ENCODE measurements at regions not wholly inside any gene's neighbourhood (a gene's known extent, or its start where the extent isn't known, plus 50 kb on each side); places are given as distances from the start of the nearest gene placed in this dataset.

GRCh38 chr4:180518906-180519305, 1724.3 kb upstream of the TENM3 start:
- Histone ChIP-seq H3K36me3 (replicated peaks in 1 of 2; ENCODE audit: control insufficient read depth in 1 of 2, insufficient read depth in 2 of 2, low read length in 2 of 2) (no peaks in the 10 kb centered on the region), H2AFZ (ENCODE audit: low read length) (no peak overlapping the region), H4K20me1 (ENCODE audit: insufficient read depth, low read length) (no peaks in the 10 kb centered on the region), H3K9me3 (ENCODE audit: low read length) (no peaks in the 10 kb centered on the region), H3K4me1 (ENCODE audit: insufficient read depth, low read length) (no peaks in the 10 kb centered on the region), H3K9ac (ENCODE audit: insufficient read depth, low read depth, low read length) (no peak overlapping the region), H3K27me3 (ENCODE audit: control insufficient read depth in 1 of 2, insufficient read depth in 2 of 2, low read length in 2 of 2) (no peaks in the 10 kb centered on the region), H3K79me2 (ENCODE audit: insufficient read depth, low read length) (no peaks in the 10 kb centered on the region), H3K4me2 (ENCODE audit: low read depth, low read length) (no peak overlapping the region), H3K4me3 (replicated peaks in 1 of 3; ENCODE audit: insufficient read depth in 1 of 3, low read depth in 2 of 3, low read length in 3 of 3) (no peak overlapping the region), H3K27ac (ENCODE audit: extremely low read length, insufficient read depth, low read length) (no peak overlapping the region)
- BruUV-seq (replicated peaks) = no TSS peak
- intact Hi-C loops (cut with micrococcal nuclease; ENCODE audit: unreplicated experiment) (no loop called here), in situ Hi-C loops (cut with HindIII; ENCODE audit: extremely low pct_ligation_motif_present, low pct_unique_long_range_greater_than_20kb) (no loop called here)
- no peak for ATAC-seq
- POLR2A ChIA-PET = no interaction called here
- CTCF ChIA-PET (ENCODE audit: low intra/inter-chr PET ratio, low total read pairs) = no interaction called here
- WGBS (ENCODE audit: low lambda C conversion rate) = 17% methylated on average over 4 of the region's 4 CpGs
- FAIRE-seq = no peak
- no peak for TF ChIP-seq SYNCRIP (IDR thresholded peaks at IDR 0.05; ENCODE audit: insufficient read depth, low read depth, low read length)
- TF ChIP-seq ZNF607 (CRISPR knock-in tag; IDR thresholded peaks at IDR 0.05; ENCODE audit: borderline replicate concordance) = no peak
- no peak for TF ChIP-seq HNF1A (IDR thresholded peaks at IDR 0.05; ENCODE audit: low read depth)
- no peak for TF ChIP-seq HNF1A (CRISPR knock-in tag; IDR thresholded peaks at IDR 0.05; ENCODE audit: borderline replicate concordance)
- TF ChIP-seq ZNF589 (CRISPR knock-in tag; conservative IDR thresholded peaks at IDR 0.05) = no peak
- TF ChIP-seq HNF4G (IDR thresholded peaks at IDR 0.05; ENCODE audit: borderline replicate concordance, low read depth, low read length) = no peak
- no peak for TF ChIP-seq HNF4G (CRISPR knock-in tag; IDR thresholded peaks at IDR 0.05; ENCODE audit: borderline replicate concordance, low read depth)
- no peak for TF ChIP-seq SPEN (CRISPR knock-in tag; IDR thresholded peaks at IDR 0.05; ENCODE audit: low read depth)
- no peak for TF ChIP-seq ZNF678 (CRISPR knock-in tag; IDR thresholded peaks at IDR 0.05)
- TF ChIP-seq SMYD3 (CRISPR knock-in tag; IDR thresholded peaks at IDR 0.05) = no peak
- TF ChIP-seq RARA (CRISPR knock-in tag; IDR thresholded peaks at IDR 0.05) = no peak
- TF ChIP-seq POLR2AphosphoS2 (IDR thresholded peaks at IDR 0.05; ENCODE audit: low read depth, low read length) = no peak
- no peak for TF ChIP-seq HNRNPLL (IDR thresholded peaks at IDR 0.05; ENCODE audit: low read depth, low read length, poor library complexity, severe bottlenecking)
- no peak for TF ChIP-seq ZNF510 (CRISPR knock-in tag; IDR thresholded peaks at IDR 0.05; ENCODE audit: low read depth)
- TF ChIP-seq ZFP36L1 (CRISPR knock-in tag; IDR thresholded peaks at IDR 0.05) = no peak
- TF ChIP-seq MXD4 (CRISPR knock-in tag; IDR thresholded peaks at IDR 0.05) = no peak
- TF ChIP-seq RXRB (CRISPR knock-in tag; IDR thresholded peaks at IDR 0.05; ENCODE audit: borderline replicate concordance) = no peak
- TF ChIP-seq MBNL3 (CRISPR knock-in tag; conservative IDR thresholded peaks at IDR 0.05) = no peak
- no peak for TF ChIP-seq PAF1 (CRISPR knock-in tag; IDR thresholded peaks at IDR 0.05)
- TF ChIP-seq ZNF30 (CRISPR knock-in tag; IDR thresholded peaks at IDR 0.05) = no peak
- DNase-seq (ENCODE audit: low spot score) = no peak

Measured in HepG2 (cell line).